Mesodermal cell (in vitro differentiated cells): ENCODE measurements at regions not wholly inside any gene's neighbourhood (a gene's known extent, or its start where the extent isn't known, plus 50 kb on each side); places are given as distances from the start of the nearest gene placed in this dataset.
"Not testable (repeated sequence)": the region's sequence is repeated elsewhere in the genome, so short reads cannot be mapped to it uniquely, and the experiment has no call there.

Experiments used
- H3K27ac ChIP-seq: 2 replicates; pipeline ENCODE4 v1.7.0; 2013; ENCODE audit warnings: mild to moderate bottlenecking, low read depth, low read length, moderate library complexity; ENCODE audit not compliant: severe bottlenecking
- H3K36me3 ChIP-seq: 2 replicates; pipeline ENCODE4 v1.7.1; 2013; ENCODE audit warnings: mild to moderate bottlenecking, low read length, moderate library complexity; ENCODE audit not compliant: control insufficient read depth, insufficient read depth
- H3K4me1 ChIP-seq: one replicate; pipeline ENCODE4 v1.7.1; 2013; ENCODE audit warnings: mild to moderate bottlenecking, low read length; ENCODE audit not compliant: insufficient read depth, control insufficient read depth, poor library complexity, severe bottlenecking
- H3K4me3 ChIP-seq: 2 replicates; pipeline ENCODE4 v1.7.0; 2013; ENCODE audit warnings: low read length, control low read depth, mild to moderate bottlenecking; ENCODE audit not compliant: insufficient read depth, poor library complexity, severe bottlenecking; ENCODE audit errors: extremely low read depth
- H3K9me3 ChIP-seq: 2 replicates; pipeline ENCODE4 v1.7.1; 2013; ENCODE audit warnings: mild to moderate bottlenecking, low read length, moderate library complexity; ENCODE audit not compliant: control insufficient read depth
- WGBS, 2 experiments: methylation state at CpG; one replicate each; pipeline ENCODE4 v1.1.5; 2013; ENCODE audit warnings: missing lambda C conversion rate in 2 of 2; ENCODE audit not compliant: insufficient coverage in 2 of 2; 5-methylcytosine and 5-hydroxymethylcytosine counted together

DNA sequence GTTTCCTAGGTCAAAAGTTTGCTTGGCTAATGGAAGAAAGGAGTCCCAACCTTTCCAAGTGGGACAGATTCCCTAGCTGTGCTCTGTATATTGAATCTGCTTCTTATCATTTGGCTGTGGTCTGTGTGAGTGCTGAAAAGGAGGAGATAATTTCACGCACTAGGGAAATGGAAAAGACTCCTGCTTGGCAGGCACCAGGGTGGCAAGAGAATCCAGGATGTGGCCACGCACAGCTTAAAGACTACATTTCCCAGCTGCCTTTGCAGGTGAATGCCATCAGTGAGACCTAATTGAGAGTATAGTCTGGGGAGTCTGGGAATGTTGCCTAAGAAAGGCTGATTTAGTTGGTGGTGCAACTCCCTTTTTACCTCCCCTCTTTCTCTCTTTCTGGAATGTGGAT is 253.5 kb upstream of the PLGLB1 start:
- WGBS, 2 experiments: no CpG with 5 or more reads among the region's 2 CpGs

DNA sequence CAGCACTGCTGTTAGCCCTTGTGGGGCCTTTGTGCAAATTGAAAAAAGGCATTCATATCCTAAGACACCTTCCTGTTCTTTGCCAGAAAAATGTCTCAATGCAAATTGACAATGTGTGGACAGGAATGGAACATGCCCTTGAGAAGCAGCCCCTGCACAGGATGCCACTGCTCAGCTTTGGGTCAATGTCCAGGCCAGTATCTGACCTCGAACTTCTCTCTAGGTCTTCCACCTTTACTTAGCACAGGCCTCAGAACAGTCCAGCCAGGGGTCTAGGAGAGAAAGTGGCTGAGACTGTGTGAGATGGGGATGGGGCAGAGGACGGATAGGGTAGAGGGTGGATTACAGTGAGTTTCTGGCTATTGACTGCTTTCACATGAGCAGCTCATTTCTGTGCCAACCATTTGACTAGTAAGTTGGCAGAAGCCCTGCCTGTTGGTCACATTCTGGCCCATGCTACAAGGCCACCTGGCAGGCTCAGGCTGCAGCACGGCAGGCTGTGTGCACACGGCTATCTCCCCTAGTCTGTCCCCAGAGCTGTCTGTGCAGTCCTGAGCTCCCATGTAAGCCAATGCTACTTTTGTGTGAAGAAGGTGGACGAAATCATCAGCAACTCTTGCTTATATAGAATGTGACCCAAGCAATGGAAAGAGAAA is 254.5 kb upstream of the PLGLB1 start:
- not testable (repeated sequence) for H3K27ac ChIP-seq, H3K4me3 ChIP-seq, H3K9me3 ChIP-seq, H3K4me1 ChIP-seq, H3K36me3 ChIP-seq
- no CpG with 5 or more reads among the region's 5 CpGs for WGBS, 2 experiments

More for the DNA sequence above, 253.5 kb upstream of the PLGLB1 start:
- not testable (repeated sequence) for H3K9me3 ChIP-seq, H3K4me3 ChIP-seq, H3K36me3 ChIP-seq, H3K27ac ChIP-seq, H3K4me1 ChIP-seq

DNA sequence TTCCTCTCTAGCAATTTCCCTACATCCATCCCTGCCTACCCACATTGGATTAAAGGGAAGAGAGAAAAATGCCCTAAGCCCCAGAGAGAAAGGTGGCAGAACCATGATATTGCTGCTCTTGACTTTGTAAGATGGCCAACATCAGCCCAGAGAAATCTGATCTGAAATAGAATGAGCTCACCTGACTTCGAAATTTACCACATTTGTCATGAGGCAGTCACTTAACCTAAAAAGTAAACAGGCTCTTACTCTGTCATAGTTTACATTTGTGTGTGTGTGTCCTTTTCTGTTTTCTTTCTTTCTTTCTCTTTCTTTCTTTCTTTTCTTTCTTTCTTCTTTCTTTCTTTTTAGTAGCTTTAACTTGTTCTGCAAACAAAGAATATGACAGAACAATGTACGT is 255.0 kb upstream of the PLGLB1 start:
- not testable (repeated sequence) for H3K4me1 ChIP-seq, H3K4me3 ChIP-seq, H3K9me3 ChIP-seq, H3K27ac ChIP-seq, H3K36me3 ChIP-seq
- WGBS, 2 experiments: no CpG with 5 or more reads among the region's 2 CpGs

DNA sequence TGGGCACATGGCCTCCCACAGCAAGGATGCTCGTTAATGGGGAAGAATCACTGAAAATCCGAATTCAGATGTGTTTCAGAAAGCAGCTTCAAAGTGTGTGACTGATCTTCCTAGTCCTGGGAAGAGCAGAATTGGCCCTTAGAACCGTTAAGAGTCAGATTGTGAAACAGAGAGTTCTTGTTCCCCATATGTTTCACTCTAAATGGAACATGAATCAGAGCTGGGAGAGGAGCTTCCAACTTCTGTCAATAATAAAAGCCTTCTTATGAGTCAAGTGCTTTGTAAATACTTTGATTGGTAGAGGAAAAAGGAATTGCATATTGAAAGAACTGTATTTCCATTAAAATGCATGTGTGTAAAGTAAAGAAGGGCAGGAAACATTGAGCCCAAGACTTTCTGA is 256.1 kb upstream of the PLGLB1 start:
- no CpG with 5 or more reads among the region's 3 CpGs for WGBS, 2 experiments
- not testable (repeated sequence) for H3K27ac ChIP-seq, H3K4me3 ChIP-seq, H3K4me1 ChIP-seq, H3K36me3 ChIP-seq, H3K9me3 ChIP-seq

DNA sequence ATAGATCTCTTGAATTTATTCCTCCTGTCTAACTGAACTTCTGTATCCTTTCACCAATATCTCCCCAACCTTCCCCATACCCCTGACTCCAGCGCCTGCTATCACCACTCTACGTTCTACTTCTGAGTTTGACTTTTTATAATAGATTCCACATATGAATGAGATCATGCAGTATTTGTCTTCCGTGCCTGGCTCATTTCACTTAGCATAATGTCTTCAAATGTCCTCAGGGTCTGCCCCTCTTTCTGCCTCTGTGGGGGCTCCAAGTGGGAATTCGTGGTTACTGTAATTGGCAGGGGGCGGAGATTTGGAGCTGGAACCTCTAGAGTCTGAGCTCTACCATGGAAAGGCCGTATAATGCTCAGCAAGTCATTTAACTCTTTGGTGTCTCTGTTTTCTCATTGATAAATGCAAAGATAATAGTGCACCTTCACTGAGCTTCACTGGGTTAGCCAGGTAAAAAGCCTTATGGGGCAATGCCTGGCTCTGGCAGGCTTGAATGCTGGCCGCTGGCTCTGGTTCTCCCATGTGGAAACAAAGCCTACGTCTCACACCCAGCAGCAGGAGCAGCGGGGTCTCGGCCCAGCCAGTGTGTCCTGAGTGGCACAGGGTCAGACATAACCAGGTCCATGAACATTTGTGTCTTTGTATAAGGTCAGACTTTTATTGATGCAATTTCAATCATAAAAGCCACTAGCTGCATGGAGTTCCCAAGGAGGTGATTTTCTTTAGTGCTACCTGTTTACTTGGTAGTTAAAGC is 259.1 kb upstream of the PLGLB1 start:
- H3K4me3 ChIP-seq, H3K36me3 ChIP-seq, H3K27ac ChIP-seq, H3K4me1 ChIP-seq, H3K9me3 ChIP-seq: not testable (repeated sequence)
- 90% methylated on average over 2 of the region's 10 CpGs; no CpG with 5 or more reads in 1 of the 2 experiments for WGBS, 2 experiments

DNA sequence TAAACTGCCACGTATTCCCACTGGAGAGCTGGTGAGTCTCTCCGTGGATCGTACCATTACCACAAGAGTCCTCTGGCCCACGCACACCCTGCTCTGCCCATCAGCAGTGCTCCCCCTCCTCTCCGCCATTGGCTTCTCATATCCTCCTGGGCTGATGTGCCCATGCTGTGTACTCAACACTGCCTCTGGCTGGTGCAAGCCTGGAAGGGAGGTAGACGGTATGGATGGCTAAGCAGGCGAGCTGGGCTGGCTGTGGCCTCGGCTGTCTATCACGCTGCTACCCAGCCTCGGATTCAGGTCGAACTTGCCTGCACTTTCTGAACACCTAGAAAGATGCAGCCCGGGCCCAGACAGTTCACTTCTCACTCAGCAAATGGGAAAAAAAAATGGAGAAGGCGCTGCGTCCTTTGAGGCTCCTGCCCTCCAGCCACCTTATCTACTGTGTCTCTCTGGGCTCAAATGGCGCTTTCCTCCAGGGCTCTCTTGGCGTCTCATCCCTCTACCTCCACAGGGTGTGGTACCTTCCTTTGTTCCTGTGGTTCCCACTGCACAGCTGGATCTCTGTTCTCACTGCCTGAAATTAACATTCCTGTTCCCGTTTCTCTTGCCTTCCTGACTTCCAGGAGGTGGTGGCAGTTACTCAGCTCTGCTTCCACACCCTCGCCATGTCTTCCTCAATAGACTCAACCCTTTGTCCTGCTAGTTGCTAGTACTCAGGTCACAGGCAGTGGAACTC is 262.3 kb upstream of the PLGLB1 start:
- not testable (repeated sequence) for H3K4me3 ChIP-seq
- 55 to 71% methylated on average over 9 of the region's 18 CpGs for WGBS, 2 experiments

DNA sequence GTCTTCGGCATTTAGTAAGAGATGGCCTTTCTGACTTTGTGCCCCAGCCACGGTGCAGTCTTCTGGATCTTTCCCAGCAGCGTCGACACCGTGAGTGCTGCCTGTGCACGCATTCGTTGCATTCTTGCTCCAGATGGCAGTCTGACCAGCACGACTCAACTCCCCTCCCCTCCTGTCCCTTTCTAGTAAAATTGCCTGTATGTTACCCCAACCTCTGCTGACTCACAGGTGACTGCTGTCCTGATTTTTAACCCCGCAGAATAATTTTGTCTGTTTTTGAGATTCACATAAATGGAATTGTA is 262.8 kb upstream of the PLGLB1 start:
- no CpG with 5 or more reads among the region's 9 CpGs for WGBS, 2 experiments
- H3K4me3 ChIP-seq, H3K36me3 ChIP-seq, H3K9me3 ChIP-seq, H3K4me1 ChIP-seq, H3K27ac ChIP-seq: not testable (repeated sequence)

More for the DNA sequence above, 262.3 kb upstream of the PLGLB1 start:
- H3K27ac ChIP-seq, H3K4me1 ChIP-seq, H3K36me3 ChIP-seq, H3K9me3 ChIP-seq: not testable (repeated sequence)

DNA sequence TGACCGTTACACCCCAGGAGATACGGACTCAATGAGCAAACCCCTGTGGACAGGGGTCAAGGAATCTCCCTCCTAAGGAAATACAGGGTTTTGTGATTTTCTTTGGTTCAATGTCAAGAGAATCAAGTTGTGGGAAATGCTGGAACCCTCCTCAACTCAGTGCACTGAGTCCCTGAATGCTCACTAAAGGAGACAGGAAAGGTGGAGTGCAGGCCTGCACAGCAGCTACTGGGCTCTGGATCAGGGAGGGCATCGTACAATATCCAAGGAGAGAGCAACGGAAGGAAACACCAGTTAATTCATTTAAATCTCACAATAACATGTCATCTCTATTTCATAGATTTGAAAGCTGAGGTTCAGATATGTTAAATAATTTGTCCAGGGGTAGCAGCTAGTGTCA is 263.5 kb upstream of the PLGLB1 start:
- no CpG with 5 or more reads among the region's 4 CpGs for WGBS, 2 experiments
- not testable (repeated sequence) for H3K9me3 ChIP-seq, H3K27ac ChIP-seq, H3K4me3 ChIP-seq, H3K36me3 ChIP-seq, H3K4me1 ChIP-seq

DNA sequence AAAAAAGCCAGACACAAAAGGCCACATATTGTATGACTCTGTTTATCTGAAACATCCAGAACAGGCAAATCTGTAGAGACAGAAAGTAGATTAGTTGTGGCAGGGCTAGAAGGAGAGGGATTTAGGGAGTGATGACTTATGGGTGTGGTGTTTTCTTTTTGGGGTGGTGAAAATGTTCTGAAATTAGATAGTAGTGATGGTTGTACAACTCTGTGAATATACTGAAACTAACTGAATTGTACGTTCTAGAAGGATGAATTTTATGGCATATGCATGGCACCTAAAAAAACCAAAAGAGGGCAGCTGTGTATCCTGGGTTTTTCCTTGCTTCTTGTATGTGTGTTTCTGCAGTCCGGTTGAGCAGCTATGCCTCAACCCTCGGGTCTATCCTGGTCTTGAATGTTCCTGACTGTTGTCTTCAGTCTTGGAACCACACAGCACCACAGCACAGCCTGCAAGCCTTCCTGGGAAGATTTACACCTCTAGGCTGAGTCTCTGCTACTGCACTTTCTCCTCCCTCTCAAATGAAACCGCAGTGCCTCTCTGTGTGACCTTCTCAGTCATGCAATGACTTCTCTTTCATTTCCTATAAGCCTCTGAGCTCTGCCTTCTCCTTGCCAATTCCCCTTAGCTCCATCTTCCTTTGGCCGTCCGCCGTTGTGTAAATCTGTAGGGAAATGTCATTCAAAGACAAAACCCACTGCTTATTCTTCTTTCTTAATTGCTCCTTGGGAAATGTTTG is 269.1 kb upstream of the PLGLB1 start:
- H3K4me1 ChIP-seq, H3K36me3 ChIP-seq, H3K27ac ChIP-seq, H3K4me3 ChIP-seq, H3K9me3 ChIP-seq: not testable (repeated sequence)
- WGBS, 2 experiments: 80% methylated on average over 1 of the region's 7 CpGs; no CpG with 5 or more reads in 1 of the 2 experiments

DNA sequence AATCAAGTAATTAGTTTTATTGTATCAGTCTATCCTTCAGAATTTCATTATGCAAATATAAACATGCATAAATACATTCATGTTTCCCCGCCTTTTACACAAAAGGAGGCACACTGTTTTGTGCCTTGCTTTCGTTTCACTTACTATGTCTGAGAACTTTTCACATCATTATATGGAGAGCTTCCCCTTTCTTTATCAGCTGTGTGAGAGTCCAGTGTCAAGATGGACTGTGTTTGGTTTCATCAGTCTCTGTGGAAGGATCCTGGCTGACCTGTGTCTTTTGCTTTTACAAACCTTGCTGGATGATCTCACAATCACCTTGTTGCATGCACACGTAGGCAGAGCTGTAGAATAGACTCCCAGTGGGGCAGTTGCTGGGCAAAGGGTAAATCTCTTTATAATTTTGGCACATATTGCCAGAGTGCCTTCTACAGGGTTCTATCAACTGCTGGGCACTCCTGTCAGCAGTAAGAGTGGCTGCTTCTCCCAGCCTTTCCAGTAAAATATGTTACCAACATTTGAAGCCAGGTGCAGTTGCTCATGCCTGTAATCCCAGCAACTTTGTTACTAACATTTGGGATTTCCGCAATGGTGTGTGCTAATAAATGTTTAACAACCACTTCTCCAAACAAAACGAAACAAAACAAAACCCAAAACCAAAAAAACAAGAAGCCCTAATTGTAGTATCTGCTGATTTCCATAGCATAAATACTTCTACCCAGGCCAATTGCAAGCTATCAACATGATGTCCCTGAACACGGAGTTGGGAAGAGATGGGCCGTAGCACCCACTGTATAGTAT is 270.0 kb upstream of the PLGLB1 start:
- WGBS, 2 experiments: 100% methylated on average over 1 of the region's 7 CpGs; no CpG with 5 or more reads in 1 of the 2 experiments
- not testable (repeated sequence) for H3K27ac ChIP-seq, H3K4me3 ChIP-seq, H3K36me3 ChIP-seq, H3K4me1 ChIP-seq, H3K9me3 ChIP-seq
